ENCODE measurements at regions not wholly inside any gene's neighbourhood (a gene's known extent, or its start where the extent isn't known, plus 50 kb on each side); places are given as distances from the start of the nearest gene placed in this dataset.
A peak's percentile ranks its signal among the peaks of the same experiment; 100 is the strongest.

DNA sequence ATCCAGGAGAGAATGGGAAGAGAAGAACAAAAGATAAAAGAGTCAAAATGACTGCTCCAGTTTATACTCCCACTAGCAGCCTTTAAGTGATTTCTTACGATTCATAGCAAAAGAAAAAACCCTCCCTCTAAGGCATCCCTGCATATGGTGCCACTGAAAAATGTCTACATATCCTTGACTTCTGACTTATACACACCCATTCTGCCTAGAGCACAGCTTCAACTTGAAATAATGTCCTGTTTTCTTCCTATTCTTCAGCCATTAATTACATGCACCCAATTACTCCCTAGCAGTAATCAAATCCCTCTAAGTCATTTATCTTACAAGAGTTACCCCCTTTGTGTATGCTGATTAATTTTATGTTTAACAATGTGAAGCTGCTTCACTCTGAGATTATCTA is 393.5 kb downstream of the HTR7 start (continued):
- TF ChIP-seq, protein P1, sequence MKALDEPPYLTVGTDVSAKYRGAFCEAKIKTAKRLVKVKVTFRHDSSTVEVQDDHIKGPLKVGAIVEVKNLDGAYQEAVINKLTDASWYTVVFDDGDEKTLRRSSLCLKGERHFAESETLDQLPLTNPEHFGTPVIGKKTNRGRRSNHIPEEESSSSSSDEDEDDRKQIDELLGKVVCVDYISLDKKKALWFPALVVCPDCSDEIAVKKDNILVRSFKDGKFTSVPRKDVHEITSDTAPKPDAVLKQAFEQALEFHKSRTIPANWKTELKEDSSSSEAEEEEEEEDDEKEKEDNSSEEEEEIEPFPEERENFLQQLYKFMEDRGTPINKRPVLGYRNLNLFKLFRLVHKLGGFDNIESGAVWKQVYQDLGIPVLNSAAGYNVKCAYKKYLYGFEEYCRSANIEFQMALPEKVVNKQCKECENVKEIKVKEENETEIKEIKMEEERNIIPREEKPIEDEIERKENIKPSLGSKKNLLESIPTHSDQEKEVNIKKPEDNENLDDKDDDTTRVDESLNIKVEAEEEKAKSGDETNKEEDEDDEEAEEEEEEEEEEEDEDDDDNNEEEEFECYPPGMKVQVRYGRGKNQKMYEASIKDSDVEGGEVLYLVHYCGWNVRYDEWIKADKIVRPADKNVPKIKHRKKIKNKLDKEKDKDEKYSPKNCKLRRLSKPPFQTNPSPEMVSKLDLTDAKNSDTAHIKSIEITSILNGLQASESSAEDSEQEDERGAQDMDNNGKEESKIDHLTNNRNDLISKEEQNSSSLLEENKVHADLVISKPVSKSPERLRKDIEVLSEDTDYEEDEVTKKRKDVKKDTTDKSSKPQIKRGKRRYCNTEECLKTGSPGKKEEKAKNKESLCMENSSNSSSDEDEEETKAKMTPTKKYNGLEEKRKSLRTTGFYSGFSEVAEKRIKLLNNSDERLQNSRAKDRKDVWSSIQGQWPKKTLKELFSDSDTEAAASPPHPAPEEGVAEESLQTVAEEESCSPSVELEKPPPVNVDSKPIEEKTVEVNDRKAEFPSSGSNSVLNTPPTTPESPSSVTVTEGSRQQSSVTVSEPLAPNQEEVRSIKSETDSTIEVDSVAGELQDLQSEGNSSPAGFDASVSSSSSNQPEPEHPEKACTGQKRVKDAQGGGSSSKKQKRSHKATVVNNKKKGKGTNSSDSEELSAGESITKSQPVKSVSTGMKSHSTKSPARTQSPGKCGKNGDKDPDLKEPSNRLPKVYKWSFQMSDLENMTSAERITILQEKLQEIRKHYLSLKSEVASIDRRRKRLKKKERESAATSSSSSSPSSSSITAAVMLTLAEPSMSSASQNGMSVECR (CRISPR knock-in tag; IDR thresholded peaks at IDR 0.05; ENCODE audit: borderline replicate concordance): no peak
- TF ChIP-seq ATF1 (CRISPR knock-in tag; IDR thresholded peaks at IDR 0.05): no peak
- TF ChIP-seq FOXP1 (CRISPR knock-in tag; IDR thresholded peaks at IDR 0.05; ENCODE audit: borderline replicate concordance): no peak
- TF ChIP-seq TEAD1 (CRISPR knock-in tag; IDR thresholded peaks at IDR 0.05): no peak
- no peak for TF ChIP-seq ZNF423 (CRISPR knock-in tag; IDR thresholded peaks at IDR 0.05)
- TF ChIP-seq TCF7 (CRISPR knock-in tag; IDR thresholded peaks at IDR 0.05; ENCODE audit: low read depth): no peak

DNA sequence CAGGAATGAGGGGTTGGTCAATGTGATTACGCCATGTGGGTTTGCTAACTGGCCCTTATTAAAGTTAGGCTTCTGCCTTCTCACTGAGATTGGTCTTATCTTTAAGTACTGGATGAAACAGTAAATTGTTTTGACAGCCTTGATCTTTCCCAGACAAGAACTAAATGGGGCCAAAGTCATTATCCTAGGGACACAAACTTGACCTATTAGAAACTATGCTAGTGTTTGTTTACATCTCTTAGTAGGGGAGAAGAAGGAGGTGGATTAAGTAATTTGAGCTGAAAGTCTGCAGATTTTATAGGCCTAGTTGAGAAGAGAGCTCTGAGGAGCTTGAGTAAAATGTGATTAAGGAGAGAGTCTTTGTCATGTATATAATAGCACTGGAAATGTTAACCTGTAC is 386.9 kb downstream of the HTR7 start:
- H3K4me1 Mint-ChIP-seq: peaks cover 27% of the 10 kb centered on the region
- H3K36me3 Mint-ChIP-seq: peaks cover 25% of the 10 kb centered on the region
- TF ChIP-seq SP1 (CRISPR knock-in tag; conservative IDR thresholded peaks at IDR 0.05): no peak
- no peak for TF ChIP-seq NFATC4 (CRISPR knock-in tag; IDR thresholded peaks at IDR 0.05)
- no peak for TF ChIP-seq ZNF671 (CRISPR knock-in tag; IDR thresholded peaks at IDR 0.05)
- TF ChIP-seq, protein P2, sequence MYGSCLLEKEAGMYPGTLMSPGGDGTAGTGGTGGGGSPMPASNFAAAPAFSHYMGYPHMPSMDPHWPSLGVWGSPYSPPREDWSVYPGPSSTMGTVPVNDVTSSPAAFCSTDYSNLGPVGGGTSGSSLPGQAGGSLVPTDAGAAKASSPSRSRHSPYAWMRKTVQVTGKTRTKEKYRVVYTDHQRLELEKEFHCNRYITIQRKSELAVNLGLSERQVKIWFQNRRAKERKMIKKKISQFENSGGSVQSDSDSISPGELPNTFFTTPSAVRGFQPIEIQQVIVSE (CRISPR knock-in tag; IDR thresholded peaks at IDR 0.05; ENCODE audit: borderline replicate concordance): no peak
- TF ChIP-seq, protein P3, sequence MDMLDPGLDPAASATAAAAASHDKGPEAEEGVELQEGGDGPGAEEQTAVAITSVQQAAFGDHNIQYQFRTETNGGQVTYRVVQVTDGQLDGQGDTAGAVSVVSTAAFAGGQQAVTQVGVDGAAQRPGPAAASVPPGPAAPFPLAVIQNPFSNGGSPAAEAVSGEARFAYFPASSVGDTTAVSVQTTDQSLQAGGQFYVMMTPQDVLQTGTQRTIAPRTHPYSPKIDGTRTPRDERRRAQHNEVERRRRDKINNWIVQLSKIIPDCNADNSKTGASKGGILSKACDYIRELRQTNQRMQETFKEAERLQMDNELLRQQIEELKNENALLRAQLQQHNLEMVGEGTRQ (CRISPR knock-in tag; IDR thresholded peaks at IDR 0.05): no peak
- no peak for TF ChIP-seq ZNF423 (CRISPR knock-in tag; IDR thresholded peaks at IDR 0.05)
- H3K27ac Mint-ChIP-seq: peak overlapping the region; percentile 26
- no peaks in the 10 kb centered on the region; the same call in 1 of the 2 replicates for H3K27me3 Mint-ChIP-seq (ENCODE audit: low read depth)
- ATAC-seq (no peak; the same call in 1 of the 2 replicates), DNase-seq (ENCODE audit: low spot score) (no peak)
- ChIA-PET POLR2A (no interaction called here), CTCF (no interaction called here)
- peaks cover 40% of the 10 kb centered on the region for H3K9me3 Mint-ChIP-seq
- H3K4me3 Mint-ChIP-seq: no peak overlapping the region

DNA sequence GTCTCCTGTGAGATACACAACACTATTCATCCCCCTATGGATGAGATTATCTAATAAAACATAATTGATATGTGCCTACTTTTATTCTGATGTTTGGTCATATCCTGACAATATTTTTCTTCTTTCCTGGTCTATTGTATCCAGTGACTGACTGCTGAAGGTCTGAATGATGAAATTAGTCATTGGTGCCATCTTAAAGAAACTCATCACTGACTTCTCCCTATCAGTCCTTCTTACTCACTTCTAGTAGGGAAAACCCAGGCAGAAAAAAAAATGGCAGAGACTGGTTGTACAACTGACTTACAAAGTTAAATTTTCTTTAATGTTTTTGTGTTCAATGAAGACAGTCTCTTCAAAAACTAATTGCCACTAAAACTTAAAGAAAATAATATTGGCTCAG is 377.4 kb downstream of the HTR7 start:
- no peak for ATAC-seq
- Mint-ChIP-seq H3K4me3 (no peak overlapping the region), H3K4me1 (peaks cover 21% of the 10 kb centered on the region), H3K36me3 (no peaks in the 10 kb centered on the region), H3K27ac (no peak overlapping the region), H3K27me3 (ENCODE audit: low read depth) (peaks cover 46% of the 10 kb centered on the region), H3K9me3 (no peaks in the 10 kb centered on the region)
- POLR2A ChIA-PET: no interaction called here
- no peak for DNase-seq (ENCODE audit: low spot score)
- TF ChIP-seq JAZF1 (CRISPR knock-in tag; IDR thresholded peaks at IDR 0.05): no peak
- TF ChIP-seq IRF2 (CRISPR knock-in tag; IDR thresholded peaks at IDR 0.05; ENCODE audit: borderline replicate concordance, low read depth): no peak
- TF ChIP-seq, protein P4, sequence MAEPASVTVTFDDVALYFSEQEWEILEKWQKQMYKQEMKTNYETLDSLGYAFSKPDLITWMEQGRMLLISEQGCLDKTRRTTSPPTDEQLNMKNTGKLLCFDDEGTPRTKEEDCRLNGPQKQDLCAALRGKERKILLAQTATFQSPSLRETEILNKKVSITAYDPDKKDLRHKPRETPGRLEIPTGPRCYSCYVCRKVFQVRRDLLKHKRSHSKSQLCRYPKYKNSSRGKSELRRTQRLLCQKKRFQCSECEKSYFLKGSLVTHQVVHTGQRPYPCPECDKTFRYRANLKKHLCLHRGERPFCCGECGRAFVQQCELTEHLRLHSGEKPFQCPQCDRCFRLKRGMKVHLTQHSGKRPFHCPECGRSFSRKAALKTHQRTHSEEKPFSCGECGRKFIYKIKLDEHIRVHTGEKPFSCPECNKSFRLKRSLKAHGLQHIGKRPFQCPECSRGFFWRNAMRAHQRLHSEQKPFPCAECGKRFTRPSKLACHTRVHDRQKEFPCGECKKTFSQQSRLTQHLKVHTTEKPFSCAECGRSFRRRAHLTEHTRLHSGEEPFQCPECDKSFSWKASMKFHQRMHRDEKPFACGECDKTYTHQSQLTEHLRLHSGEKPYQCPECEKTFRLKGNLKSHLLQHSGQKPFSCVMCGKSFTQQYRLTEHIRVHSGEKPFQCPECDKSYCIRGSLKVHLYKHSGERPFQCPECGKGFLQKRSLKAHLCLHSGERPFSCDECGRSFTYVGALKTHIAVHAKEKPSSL (CRISPR knock-in tag; conservative IDR thresholded peaks at IDR 0.05): no peak
- TF ChIP-seq ETV6 (CRISPR knock-in tag; IDR thresholded peaks at IDR 0.05): no peak
- no peak for TF ChIP-seq ZNF396 (CRISPR knock-in tag; IDR thresholded peaks at IDR 0.05; ENCODE audit: borderline replicate concordance)
- TF ChIP-seq SMAD4 (CRISPR knock-in tag; IDR thresholded peaks at IDR 0.05): no peak
- TF ChIP-seq GTF2I (CRISPR knock-in tag; conservative IDR thresholded peaks at IDR 0.05): no peak
- no peak for TF ChIP-seq TEAD4 (CRISPR knock-in tag; IDR thresholded peaks at IDR 0.05)
- TF ChIP-seq, protein P5, sequence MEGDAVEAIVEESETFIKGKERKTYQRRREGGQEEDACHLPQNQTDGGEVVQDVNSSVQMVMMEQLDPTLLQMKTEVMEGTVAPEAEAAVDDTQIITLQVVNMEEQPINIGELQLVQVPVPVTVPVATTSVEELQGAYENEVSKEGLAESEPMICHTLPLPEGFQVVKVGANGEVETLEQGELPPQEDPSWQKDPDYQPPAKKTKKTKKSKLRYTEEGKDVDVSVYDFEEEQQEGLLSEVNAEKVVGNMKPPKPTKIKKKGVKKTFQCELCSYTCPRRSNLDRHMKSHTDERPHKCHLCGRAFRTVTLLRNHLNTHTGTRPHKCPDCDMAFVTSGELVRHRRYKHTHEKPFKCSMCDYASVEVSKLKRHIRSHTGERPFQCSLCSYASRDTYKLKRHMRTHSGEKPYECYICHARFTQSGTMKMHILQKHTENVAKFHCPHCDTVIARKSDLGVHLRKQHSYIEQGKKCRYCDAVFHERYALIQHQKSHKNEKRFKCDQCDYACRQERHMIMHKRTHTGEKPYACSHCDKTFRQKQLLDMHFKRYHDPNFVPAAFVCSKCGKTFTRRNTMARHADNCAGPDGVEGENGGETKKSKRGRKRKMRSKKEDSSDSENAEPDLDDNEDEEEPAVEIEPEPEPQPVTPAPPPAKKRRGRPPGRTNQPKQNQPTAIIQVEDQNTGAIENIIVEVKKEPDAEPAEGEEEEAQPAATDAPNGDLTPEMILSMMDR (IDR thresholded peaks at IDR 0.05): no peak
- TF ChIP-seq, protein P6, sequence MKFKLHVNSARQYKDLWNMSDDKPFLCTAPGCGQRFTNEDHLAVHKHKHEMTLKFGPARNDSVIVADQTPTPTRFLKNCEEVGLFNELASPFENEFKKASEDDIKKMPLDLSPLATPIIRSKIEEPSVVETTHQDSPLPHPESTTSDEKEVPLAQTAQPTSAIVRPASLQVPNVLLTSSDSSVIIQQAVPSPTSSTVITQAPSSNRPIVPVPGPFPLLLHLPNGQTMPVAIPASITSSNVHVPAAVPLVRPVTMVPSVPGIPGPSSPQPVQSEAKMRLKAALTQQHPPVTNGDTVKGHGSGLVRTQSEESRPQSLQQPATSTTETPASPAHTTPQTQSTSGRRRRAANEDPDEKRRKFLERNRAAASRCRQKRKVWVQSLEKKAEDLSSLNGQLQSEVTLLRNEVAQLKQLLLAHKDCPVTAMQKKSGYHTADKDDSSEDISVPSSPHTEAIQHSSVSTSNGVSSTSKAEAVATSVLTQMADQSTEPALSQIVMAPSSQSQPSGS (CRISPR knock-in tag; IDR thresholded peaks at IDR 0.05; ENCODE audit: borderline replicate concordance, low read depth): no peak
- CTCF ChIA-PET: no interaction called here

All from WTC11 (cell line).